ENCODE measurements at regions not wholly inside any gene's neighbourhood (a gene's known extent, or its start where the extent isn't known, plus 50 kb on each side); places are given as distances from the start of the nearest gene placed in this dataset.

DNA sequence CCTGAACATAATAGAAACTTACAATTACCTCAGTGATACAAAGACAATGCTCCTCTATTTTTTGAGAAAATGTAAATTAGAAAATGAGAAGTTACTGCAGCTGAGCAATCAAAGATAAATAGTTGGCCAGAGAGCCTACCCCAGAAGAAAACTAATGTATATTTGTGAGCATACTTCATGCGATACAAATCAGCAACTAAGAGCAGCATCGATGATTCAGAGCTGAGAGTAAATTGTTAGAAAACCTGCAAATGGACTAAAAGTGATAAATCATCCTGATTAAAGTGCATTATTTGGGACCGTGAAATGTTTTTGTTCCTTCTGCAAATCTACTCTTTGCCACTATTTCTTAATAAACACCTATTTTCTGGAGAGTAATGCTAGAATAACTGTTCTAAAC is 285.7 kb downstream of the PPP1R3A start:
- Histone ChIP-seq H3K4me1 (no peaks in the 10 kb centered on the region), H3K4me2 (ENCODE audit: low read length) (no peak overlapping the region), H2AFZ (no peak overlapping the region), H3K4me3 (ENCODE audit: low read depth, low read length) (no peak overlapping the region), H3K79me2 (no peaks in the 10 kb centered on the region), H3K9ac (no peak overlapping the region), H3K36me3 (ENCODE audit: control insufficient read depth, insufficient read depth, low read length) (no peaks in the 10 kb centered on the region), H3K27me3 (ENCODE audit: control insufficient read depth, insufficient read depth, low read length) (no peaks in the 10 kb centered on the region), H3K9me3 (ENCODE audit: control insufficient read depth, low read length) (no peaks in the 10 kb centered on the region), H3K27ac (no peak overlapping the region)
- TF ChIP-seq, protein P1, sequence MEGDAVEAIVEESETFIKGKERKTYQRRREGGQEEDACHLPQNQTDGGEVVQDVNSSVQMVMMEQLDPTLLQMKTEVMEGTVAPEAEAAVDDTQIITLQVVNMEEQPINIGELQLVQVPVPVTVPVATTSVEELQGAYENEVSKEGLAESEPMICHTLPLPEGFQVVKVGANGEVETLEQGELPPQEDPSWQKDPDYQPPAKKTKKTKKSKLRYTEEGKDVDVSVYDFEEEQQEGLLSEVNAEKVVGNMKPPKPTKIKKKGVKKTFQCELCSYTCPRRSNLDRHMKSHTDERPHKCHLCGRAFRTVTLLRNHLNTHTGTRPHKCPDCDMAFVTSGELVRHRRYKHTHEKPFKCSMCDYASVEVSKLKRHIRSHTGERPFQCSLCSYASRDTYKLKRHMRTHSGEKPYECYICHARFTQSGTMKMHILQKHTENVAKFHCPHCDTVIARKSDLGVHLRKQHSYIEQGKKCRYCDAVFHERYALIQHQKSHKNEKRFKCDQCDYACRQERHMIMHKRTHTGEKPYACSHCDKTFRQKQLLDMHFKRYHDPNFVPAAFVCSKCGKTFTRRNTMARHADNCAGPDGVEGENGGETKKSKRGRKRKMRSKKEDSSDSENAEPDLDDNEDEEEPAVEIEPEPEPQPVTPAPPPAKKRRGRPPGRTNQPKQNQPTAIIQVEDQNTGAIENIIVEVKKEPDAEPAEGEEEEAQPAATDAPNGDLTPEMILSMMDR (IDR thresholded peaks at IDR 0.05), result no peak

DNA sequence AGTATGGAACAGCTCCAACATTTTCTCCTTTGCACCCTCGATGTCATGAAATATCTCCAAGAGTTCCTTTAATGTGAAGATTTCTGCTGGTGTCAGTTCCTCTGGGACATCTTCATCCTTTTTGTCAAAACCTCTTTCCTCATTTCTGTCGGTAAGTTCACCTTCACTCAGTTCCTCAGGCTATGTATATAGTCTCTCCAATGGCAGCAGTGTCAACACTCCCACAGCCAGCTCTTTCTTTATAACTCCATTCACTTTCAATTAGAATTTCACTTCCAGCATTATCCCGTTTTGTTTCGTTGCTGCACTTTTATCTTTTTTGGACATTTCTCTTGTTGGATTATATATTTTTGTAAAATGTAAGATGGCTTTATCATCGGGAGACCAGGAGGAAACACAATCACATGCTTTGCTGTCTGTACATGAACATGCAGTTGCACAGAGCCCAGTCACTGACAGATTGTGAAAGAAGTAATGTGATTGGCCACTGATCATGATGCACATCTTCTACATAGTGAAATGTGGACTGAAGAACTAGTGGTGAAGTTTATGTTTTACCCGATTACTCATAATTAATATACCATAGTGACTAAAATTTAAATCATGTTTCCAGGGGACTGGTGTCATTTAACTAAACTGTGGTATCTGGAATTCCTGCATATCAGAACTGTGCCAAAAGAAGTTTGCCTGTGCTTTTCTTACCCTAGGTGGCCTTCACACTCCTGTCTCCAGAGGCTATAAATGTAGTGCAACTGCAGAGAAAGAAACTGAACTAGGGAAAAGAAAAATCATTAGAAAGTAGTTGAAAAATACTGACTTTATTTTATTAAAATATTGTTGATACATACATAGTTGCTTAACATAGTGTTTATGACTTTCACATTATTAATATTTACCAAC is 289.6 kb downstream of the PPP1R3A start:
- Histone ChIP-seq H3K4me3 (ENCODE audit: low read depth, low read length) (no peak overlapping the region), H3K9ac (no peak overlapping the region), H3K36me3 (ENCODE audit: control insufficient read depth, insufficient read depth, low read length) (no peaks in the 10 kb centered on the region), H3K27me3 (ENCODE audit: control insufficient read depth, insufficient read depth, low read length) (no peaks in the 10 kb centered on the region), H3K4me1 (no peaks in the 10 kb centered on the region), H3K27ac (no peak overlapping the region), H2AFZ (no peak overlapping the region), H3K4me2 (ENCODE audit: low read length) (no peak overlapping the region), H3K9me3 (ENCODE audit: control insufficient read depth, low read length) (no peaks in the 10 kb centered on the region), H3K79me2 (no peaks in the 10 kb centered on the region)
- TF ChIP-seq, protein P1 (IDR thresholded peaks at IDR 0.05), result no peak

DNA sequence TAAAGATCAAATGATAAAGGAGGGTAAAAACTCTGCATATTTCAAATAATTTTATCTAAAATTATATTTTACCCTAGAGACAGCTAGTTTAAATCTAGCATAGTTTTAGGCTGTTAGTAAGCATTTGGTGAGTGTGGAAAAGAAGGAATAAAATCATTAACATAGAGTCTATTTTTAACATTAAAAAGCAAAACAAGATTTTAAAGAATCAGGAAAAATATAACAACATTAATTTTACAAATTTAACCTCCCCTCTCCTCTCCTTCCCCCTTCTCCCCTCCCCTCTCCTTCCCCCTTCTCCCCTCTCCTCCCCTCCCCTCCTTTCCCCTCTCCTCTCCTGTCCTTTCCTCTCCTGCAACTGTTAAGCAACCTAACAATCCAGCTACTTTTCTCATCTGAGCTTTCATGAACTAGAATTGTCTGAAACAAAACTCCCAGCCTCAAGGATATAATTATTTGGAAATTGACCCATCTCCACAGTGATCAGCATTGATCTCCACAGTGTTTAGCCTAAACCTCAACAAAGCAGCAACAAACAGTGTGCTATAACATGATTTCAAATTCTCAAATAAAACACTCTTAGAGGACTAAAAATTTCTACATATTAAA is 293.2 kb downstream of the PPP1R3A start:
- TF ChIP-seq, protein P1 (IDR thresholded peaks at IDR 0.05), result no peak
- Histone ChIP-seq H3K4me1 (no peaks in the 10 kb centered on the region), H3K4me3 (ENCODE audit: low read depth, low read length) (no peak overlapping the region), H3K4me2 (ENCODE audit: low read length) (no peak overlapping the region), H2AFZ (no peak overlapping the region), H3K79me2 (no peaks in the 10 kb centered on the region), H3K9ac (no peak overlapping the region), H3K9me3 (ENCODE audit: control insufficient read depth, low read length) (no peaks in the 10 kb centered on the region), H3K27ac (no peak overlapping the region), H3K36me3 (ENCODE audit: control insufficient read depth, insufficient read depth, low read length) (no peaks in the 10 kb centered on the region), H3K27me3 (ENCODE audit: control insufficient read depth, insufficient read depth, low read length) (no peaks in the 10 kb centered on the region)

DNA sequence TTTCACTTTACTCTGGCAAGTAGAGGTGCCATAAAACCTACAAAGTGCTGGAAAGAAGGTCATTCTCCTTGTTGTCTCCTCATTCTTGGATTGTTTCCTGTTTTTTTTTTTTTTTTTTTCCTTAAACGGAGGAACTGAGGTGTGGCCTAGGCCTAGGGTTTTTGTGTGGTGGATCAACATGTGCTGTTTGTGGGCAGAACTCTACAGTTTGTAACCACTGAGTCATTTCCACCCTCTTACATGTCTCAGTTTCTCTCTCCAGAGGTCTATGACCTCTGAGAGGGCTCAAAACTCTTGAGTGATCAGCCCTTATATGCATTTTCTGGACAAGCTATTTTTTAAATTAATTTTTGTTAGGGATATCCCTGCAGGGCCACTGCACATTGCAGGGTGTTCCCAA is 296.0 kb downstream of the PPP1R3A start:
- Histone ChIP-seq H3K27ac (no peak overlapping the region), H3K79me2 (no peaks in the 10 kb centered on the region), H3K9ac (no peak overlapping the region), H3K4me3 (ENCODE audit: low read depth, low read length) (no peak overlapping the region), H2AFZ (no peak overlapping the region), H3K9me3 (ENCODE audit: control insufficient read depth, low read length) (no peaks in the 10 kb centered on the region), H3K4me2 (ENCODE audit: low read length) (no peak overlapping the region), H3K27me3 (ENCODE audit: control insufficient read depth, insufficient read depth, low read length) (no peaks in the 10 kb centered on the region), H3K4me1 (no peaks in the 10 kb centered on the region), H3K36me3 (ENCODE audit: control insufficient read depth, insufficient read depth, low read length) (no peaks in the 10 kb centered on the region)
- TF ChIP-seq, protein P1 (IDR thresholded peaks at IDR 0.05), result no peak

All from parathyroid adenoma (tissue), 2 donors.